MV-4-11 (cell line): ENCODE measurements at regions not wholly inside any gene's neighbourhood (a gene's known extent, or its start where the extent isn't known, plus 50 kb on each side); places are given as distances from the start of the nearest gene placed in this dataset.
"Not testable (repeated sequence)": the region's sequence is repeated elsewhere in the genome, so short reads cannot be mapped to it uniquely, and the experiment has no call there.

Experiments used
- DNase-seq: peaks from one replicate; lab custom pipeline; 2025; lab: John Stamatoyannopoulos, UW

DNA sequence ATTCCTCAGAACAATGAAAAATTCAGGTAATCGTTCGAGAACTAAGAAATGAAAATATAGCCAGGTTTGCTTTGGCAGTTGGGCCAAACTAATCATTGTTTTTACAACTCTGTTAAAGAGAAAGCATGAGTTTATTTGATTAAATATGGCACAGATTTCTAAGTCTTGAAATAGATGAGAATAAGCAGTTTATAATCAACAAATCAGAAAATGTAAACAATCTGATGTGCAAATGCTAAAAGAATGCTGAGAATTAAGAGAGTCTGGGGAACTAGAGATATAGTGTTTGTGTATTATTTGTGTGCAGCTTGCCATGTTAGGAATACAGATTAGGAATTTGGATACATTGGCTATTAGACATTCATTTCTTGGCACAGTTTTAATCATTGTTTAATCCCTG, 212.5 kb downstream of the TANC2 start:
- no peak for DNase-seq

DNA sequence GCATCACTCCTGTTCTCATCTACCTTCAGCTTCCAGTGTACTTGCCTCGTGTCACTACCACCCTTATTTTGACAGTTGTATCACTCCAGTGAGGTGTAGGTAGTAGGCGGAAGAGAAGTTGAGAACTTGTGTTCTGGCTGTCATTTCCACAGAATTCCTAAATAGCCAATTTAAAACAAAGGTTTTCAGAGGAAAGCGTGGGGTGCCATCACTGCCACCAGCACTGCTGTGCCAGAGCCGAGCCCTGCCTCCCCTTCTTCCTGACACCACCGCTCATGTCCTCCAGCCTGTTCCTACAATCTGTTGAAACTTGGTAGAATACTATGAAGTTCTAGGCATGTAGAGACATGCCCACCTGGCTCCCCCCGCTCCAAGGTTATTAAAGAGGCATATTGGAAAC, 215.8 kb downstream of the TANC2 start:
- DNase-seq = no peak

DNA sequence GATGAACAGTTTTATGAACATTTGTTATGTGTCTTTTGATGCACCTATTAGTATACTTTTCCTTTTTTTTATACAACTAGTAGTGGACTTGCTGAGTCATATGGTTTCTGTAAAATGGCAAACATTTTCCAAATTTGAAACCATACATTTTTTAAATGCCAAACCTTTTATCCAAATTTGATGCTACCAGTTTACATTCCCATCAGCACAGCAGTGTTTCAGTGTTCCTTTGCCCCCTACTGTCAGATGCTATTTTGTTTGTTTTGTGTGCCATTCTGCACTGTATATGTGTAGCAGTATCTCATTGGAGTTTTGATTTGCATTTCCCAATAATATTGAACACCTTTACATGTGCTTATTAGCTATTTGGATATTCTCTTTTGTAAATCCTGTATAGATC, 219.4 kb downstream of the TANC2 start:
- no peak for DNase-seq

DNA sequence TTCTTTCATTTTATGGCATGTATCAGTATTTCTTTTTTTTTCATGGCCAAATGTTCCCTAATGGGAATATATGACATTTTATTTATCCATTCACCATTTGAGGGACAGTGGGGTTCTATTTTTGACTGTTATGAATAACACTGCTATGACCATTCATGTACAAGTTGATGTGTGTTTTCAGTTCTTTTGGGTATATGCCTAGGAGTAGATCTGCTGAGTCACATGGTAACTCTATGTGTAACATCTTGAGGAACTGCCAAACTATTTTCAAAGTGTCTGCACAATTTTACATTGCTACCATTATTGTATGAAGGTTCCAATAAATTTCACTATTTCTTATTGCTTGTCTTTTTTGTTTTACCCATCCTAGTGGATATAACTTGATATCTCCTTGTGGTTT, 223.0 kb downstream of the TANC2 start:
- peak; percentile 15 for DNase-seq

DNA sequence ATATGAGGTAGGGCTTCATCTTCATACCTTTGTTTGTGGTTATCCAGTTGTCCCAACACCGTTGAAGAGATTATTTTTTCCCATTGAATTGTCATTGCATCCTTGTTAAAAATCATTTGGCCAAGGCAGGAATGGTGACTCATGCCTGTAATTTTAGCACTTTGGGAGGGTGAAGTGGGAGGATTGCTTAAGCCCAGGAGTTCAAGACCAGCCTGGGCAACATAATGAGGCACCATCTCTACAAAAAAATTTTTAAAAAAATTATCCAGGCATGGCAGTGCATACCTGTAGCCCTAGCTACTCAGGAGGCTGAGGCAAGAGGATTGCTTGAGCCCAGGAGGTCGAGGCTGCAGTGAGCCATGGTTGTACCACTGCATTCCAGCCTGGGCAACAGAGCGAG, 223.9 kb downstream of the TANC2 start:
- DNase-seq = peak; percentile 24

DNA sequence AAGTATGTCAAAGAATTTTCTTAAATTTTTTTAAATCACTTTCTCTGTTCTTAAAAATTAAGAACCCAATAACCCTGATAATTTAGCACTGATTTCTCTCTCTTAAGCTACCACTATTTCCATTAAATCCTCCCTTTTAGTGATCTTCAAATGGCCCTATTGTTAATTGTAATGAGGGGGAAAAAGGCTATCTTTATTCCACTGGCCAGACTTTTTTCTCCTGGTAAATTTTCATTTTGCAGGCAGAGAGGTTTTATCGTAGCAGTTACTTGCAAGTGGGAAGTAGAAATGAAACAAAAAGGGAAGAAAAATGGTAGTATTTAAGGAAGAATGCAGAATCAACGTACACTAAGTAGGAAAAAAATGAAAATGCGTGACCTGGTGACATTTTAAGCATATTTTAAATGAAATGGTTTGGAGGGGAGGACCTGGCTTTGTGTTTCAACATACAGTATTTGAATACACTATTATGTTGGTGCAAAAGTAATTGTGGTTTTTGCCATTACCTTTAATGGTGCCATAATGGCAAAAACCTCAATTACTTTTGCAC, 224.9 kb downstream of the TANC2 start:
- DNase-seq = peak; percentile 49

DNA sequence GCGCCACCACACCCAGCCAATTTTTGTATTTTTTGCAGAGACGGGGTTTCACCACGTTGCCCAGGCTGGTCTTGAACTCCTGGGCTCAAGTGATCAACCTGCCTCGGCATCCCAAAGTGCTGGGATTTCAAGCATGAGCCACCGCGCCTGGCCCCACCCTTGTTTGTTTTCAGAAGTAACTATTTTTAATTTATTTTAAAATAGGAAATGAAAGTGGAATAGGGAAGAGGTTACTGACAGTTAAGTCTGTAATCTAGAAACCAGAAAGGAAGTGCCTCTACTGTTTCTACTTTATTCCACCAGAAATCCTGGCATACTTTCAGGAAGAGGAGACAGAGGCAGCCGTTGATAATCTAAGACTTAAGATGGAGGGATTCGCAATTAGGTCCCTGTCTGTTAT, 225.6 kb downstream of the TANC2 start:
- peak; percentile 96 for DNase-seq

DNA sequence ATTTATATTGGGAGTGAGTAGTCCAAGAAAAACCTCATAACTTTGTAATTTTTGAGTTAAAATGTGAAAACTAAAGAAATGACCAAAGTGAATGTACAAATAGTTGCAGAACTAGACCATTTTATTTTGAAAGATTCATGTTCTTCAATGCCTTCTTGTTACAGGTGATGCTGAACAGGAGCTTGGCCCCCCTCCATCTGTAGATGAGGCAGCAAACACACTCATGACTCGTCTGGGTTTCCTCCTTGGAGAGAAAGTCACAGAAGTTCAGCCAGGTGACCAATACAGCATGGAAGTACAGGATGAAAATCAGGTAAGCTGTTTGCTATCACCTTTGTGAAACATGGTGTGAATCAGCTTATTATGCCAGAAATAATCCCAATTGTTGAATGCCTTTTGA, 227.8 kb downstream of the TANC2 start:
- DNase-seq = no peak

DNA sequence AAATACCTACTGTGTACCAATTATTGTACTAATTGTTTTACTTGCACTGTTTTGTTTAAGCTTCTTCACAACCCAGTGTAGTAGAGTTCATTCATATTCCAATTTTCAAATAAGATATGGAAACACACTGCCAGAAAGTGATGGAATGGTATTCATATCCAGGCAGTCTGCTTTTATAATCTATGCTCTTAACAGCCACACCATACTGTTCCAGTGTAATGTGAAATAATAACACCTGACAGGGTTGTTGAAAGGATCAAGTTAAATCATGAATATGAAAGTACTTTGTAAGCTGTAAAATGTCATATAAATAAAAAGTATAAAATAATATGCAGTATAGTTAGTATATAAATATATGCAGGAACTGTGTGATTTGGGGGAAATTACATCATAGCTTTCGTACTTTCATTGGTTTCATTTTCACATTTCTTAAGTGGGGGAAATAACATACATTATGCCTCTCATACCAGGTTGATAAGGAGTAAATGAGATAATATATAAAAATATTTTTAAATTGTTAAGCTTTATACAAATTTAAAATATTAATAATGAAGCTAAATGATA, 230.8 kb downstream of the TANC2 start:
- peak; percentile 30 for DNase-seq

DNA sequence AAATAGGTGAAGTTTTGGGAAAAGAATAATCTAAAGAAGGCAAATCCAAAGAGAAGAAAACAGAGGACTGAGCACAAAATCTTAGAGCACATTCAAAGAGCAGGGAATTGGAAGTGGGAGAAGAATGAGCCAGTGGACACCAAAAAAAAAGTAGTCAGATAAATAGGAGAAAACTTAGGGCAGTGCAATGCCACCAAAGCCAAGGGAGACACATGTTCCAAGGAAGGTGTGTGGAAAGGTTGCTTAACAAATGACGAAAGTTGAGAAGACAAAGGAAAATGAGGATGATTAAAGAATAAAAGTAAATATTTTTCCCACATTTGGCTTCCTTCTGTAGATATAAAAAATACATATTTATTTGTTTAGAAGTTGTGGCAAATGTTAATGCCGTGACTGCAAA, 237.6 kb downstream of the TANC2 start:
- DNase-seq = no peak

DNA sequence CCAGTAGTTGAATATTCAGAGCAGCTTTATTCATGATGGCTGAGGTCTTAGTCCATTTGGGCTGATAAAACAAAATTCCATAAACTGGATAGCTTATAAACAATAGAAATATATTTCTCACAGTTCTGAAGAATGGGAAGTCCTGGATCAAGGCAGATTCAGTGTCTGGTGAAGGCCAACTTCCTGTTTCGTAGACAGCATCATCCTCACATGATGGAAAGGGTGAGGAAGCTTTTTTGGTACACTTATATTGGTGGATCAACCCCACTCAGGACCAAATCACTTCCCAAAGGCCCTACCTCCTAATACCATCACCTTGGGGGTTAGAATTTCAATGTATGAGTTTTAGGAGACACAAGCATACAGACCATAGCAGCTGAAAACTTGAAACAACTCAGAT, 224.2 kb downstream of the CYB561 start:
- DNase-seq = peak; percentile 64

DNA sequence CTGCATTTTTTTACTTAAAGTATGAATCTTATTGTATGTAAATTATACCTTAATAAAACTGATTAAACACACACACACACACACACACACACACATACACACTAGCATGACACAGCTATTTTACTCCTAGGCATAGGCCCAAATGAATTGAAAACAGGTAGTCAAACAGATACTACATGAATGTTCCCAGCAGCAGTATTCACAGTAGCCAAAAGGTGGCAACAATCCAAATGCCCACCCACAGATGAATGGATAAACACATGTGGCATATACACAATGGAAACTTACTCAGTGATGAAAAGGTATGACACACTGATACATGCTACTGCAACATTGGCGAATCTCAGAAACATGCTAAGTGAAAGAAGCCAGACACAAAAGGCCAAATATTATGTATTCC, 223.5 kb downstream of the CYB561 start:
- DNase-seq = no peak

DNA sequence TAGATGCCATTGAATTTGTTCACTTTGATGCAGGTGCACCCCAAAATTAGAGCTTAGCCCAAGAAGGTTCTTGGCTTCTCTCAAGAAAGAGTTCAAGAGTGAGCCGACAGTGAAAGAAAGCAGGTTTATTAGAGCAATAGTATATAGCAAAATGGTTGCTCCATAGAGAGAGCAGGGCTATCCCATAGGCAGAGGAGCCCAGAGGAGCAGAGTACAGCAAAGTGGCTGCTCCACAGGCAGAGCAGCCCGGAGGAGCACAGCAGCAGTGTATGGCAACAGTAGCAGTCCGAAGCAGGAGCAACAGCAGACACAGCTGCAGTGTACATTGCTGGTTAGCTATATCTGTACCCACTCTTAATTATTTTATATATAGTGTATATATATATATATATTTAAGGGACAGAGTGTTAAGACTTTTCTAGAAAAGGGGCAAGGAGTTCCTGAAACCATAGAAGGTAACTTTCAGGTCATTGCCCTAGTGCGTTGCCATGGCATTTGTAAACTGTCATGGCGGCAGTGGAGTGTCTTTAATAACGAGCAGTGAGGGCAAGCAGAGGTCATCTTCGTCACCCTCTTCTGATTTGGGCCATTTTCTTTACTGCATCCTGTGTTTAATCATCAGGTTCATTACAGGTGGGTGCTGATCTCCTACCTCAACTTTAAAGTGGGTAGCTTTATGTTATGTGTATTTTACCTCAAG, 222.7 kb downstream of the CYB561 start:
- DNase-seq = no peak

DNA sequence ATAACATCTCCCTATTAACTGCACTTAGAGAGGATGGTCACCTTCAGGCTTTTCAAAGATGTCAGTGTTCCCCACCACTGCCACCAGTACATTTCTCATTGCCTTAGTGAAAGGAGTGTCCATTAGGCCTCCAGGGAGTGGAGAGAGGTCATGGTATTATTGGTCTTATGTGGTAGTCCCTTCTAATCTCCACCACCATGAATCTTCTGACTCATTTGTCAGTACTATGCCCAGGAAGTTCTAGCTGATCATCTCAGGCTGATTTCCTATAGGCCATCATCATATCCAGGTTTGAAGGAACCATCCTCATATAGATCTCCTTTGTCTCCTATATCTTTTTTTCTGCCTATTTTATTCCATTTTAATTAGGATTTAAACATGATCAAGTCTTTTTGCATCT, 221.5 kb downstream of the CYB561 start:
- no peak for DNase-seq

DNA sequence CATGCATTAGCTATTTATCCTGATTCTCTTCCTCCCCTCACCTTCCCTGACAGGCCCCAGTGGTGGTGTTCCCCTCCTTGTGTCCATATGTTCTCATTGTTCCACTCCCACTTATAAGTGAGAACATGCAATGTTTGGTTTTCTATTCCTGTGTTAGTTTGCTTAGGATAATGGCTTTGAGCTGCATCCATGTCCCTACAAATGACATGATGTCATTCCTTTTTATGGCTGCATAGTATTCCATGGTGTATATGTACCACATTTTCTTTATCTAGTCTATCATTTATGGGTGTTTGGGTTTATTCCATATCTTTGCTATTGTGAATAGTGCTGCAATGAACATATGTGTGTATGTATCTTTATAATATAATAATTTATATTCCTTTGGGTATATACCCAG, 219.4 kb downstream of the CYB561 start:
- DNase-seq = not testable (repeated sequence)

DNA sequence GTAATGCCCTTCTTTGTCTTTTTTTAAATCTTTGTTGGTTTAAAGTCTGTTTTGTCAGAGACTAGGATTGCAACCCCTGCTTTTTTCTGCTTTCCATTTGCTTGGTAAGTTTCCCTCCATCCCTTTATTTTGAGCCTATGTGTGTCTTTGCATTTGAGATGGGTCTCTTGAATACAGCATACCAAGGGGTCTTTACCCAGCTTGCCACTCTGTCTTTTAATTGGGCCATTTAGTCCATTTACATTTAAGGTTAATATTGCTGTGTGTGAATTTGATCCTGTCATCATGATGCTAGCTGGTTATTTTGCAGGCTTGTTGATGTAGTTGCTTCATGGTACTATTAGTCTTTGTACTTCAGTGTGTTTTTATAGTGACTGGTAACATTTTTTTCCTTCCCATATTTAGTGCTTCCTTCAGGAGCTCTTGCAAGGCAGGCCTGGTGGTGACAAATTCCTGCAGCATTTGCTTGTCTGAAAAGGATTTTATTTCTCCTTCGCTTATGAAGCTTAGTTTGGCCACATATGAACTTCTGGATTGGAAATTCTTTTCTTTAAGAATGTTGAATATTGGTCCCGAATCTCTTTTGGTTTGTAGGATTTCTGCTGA, 215.0 kb downstream of the CYB561 start:
- DNase-seq = not testable (repeated sequence)

DNA sequence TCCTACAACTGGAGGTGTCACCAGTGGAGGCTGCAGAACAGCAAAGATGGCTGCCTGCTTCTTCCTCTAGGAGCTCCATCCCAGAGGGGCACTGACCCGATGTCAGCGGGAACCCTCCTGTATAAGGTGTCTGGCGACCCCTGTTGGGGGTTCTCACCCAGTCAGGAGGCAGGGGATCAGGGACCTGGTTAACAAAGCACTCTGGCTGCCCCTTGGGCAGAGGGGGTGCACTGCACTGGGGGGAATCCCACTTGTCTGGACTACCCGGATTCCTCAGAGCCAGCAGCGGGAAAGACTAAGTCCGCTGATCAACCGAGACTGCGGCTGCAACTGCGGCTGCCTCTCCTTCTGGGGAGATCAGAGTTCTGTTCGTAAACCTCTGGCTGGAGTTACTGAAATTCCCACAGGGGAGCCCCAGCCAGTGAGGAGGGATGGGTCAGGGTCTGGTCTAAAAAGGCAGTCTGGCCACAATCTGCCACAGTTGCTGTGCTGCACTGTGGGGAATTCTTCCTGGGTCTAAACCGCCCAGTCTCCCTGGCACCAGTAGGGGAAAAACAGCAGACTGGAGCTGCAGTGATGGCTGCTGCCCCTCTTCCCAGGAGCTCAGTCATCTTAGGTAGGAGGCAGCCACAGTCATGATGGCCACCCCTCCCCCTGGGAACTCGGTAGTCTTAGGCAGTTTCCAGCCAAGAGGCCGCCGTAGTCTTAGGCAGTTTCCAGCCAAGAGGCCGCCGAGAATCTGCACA, 213.4 kb downstream of the CYB561 start:
- no peak for DNase-seq

DNA sequence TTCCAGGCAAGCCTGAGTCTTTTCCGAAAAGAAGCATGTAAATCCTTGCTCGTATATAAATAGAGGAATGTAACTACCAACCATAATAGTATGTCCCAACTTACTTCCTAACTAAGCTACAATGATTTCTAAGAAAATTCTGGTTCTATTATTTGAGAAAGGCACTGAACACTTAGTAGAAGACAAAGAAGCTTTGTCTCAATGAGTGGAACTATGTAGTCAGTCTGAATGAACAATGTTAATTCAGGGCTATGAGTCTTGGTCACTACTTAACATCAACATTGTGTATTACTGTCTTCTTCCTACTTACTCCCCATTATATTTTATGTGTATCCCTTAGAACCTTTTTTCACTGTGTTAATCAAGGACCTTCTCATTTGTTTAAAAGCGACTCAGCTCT, 206.0 kb downstream of the CYB561 start:
- no peak for DNase-seq

DNA sequence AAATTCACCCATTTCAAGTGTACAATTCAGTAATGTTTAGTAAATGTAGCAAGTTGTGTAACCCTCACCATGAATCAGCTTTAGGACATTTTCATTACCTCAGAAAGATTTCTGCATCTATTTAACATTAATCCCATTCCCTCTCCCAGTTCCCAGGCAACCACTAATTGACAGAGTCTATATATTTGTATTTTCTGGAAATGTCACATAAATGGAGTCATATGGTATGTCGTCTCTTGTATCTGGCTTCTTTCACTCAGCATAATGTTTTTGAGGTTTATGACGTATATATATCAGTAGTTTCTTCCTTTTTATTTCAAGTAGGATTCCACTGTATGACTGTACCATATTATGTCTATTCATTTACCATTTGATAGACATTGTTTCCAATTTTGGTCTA, 199.8 kb downstream of the CYB561 start:
- no peak for DNase-seq

DNA sequence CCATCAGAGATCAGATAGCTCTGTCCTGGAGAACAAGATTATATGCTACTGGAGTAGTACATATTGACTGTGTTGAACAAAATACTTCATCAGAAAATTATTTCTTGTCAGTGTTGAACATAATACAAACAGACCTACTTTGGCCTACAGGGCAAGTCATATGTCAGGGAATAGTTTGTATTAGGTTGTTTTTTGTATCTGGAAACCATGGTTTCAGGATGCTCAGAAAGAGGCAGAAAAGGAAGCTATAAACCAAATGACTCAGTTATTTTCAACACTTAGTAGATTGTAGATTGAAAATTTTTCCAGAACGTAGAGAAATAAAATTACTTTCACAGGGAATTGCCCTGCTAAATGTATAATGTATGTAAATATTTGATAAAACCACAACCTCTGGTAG, 198.4 kb downstream of the CYB561 start:
- DNase-seq = no peak

DNA sequence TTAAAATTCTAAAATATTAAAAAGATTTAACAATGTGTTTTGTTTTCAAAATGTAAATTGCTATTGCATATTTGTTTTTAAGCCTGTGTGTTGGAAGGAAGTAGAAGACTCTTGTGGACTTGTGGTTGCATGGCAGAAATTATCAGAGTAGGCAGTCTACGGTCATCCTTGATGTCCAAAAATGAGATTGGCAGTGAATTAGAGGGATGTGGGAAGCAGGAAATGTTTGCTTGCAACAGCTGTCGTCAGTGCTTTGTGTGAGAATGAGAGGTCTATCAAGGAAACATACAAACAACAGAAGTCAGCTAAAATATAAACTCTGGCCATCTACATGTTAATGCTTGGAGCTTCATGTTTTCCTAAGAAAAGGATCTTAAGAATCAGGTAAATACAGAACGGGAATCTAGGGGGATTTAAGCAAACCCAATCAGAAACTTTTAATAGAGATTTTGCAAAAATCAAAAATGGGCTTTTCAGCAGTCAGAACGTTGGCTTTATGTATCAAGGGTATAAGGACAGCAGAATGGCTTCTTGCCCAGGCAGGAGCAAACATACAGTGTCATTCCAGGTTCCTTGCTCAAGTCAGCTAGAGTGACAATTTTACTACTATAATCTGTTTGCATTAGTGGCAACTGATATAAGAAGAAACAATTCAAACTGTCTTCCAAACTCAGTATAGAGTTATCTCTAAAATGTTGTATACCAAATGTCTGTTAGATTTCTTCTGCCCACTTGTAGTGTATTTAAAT, 196.7 kb downstream of the CYB561 start:
- DNase-seq = no peak

DNA sequence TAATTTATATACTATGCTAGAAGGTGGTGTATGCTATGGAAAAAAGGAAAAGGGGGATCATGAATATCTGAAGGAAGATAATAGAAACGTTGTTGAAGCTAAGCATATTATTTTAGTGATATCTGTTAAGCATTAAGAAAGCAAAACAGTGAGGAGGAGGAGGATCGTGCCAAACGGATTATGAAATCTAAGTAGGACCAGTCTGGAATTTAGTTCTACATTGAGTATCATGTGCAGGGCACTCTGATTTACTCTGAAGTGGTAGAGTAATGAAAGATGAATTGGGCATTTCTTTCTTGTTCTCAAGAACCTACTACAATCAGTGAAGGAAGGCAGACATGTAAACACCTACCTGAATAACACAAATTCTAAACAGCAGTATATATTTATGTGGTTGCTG, 195.3 kb downstream of the CYB561 start:
- no peak for DNase-seq
